Gastroesophageal sphincter (tissue), 4 donors: ENCODE measurements at regions not wholly inside any gene's neighbourhood (a gene's known extent, or its start where the extent isn't known, plus 50 kb on each side); places are given as distances from the start of the nearest gene placed in this dataset.

Source experiments
- ATAC-seq: fragments of 150-250 bp; one replicate; pipeline ENCODE4 v1.9.1; 2016; ENCODE audit warnings: mild to moderate bottlenecking, moderate library complexity
- H3K27ac ChIP-seq, 4 donors: fragments of 200-600 bp; sonication (generic) in 3 of 4; 1 replicate in 3 of 4; 2 replicates in 1 of 4; pipeline ENCODE4 v1.5.1; 2016 to 2019
- H3K27me3 ChIP-seq: fragments of 200-600 bp; sonication (generic); one replicate; pipeline ENCODE4 v1.5.1; 2019
- H3K36me3 ChIP-seq, 2 donors: fragments of 200-600 bp; sonication (generic); one replicate each; pipeline ENCODE4 v1.5.1; 2019; ENCODE audit warnings: control low read depth in 1 of 2
- H3K4me1 ChIP-seq, 3 donors: fragments of 200-600 bp; sonication (generic); 1 replicate in 2 of 3; 2 replicates in 1 of 3; pipeline ENCODE4 v1.5.1; 2016 to 2019; ENCODE audit warnings: control low read depth in 2 of 3
- H3K4me3 ChIP-seq, 2 donors: fragments of 200-600 bp; sonication (generic); one replicate each; pipeline ENCODE4 v1.5.1; 2019; ENCODE audit warnings: mild to moderate bottlenecking in 1 of 2, moderate library complexity in 1 of 2
- H3K9me3 ChIP-seq, 3 donors: fragments of 200-600 bp; sonication (generic); one replicate each; pipeline ENCODE4 v1.5.1; 2017 to 2019; ENCODE audit warnings: control low read depth in 2 of 3
- CTCF ChIP-seq, 4 experiments: fragments of 200-600 bp in 2 of 4; fragments of 450-650 bp in 2 of 4; sonication (generic) in 1 of 4; IDR thresholded peaks; one replicate each; pipeline ENCODE4 v1.5.1; 2017 to 2019; ENCODE audit warnings: antibody characterized with exemption in 4 of 4, mild to moderate bottlenecking in 2 of 4, moderate library complexity in 2 of 4
- EP300 ChIP-seq: sonication (generic); formaldehyde crosslinking; IDR thresholded peaks from one replicate; pipeline ENCODE4 v1.6.1; 2017; ENCODE audit warnings: antibody characterized with exemption, mild to moderate bottlenecking
- POLR2A ChIP-seq, 2 donors: fragments of 450-650 bp; IDR thresholded peaks; one replicate each; pipeline ENCODE4 v1.6.1; 2017; ENCODE audit warnings: antibody characterized with exemption in 2 of 2, mild to moderate bottlenecking in 2 of 2, moderate library complexity in 1 of 2
- POLR2AphosphoS5 ChIP-seq: sonication (generic); formaldehyde crosslinking; IDR thresholded peaks from one replicate; pipeline ENCODE4 v1.6.1; 2017; ENCODE audit warnings: antibody characterized with exemption
- WGBS, 2 donors: methylation state at CpG; one replicate each; pipeline ENCODE4 v1.1.5; 2018; ENCODE audit warnings: low coverage in 1 of 2; 5-methylcytosine and 5-hydroxymethylcytosine counted together

GRCh38 chr13:50691681-50692263 is 151.7 kb downstream of the DLEU7 start:
- Histone ChIP-seq H3K27ac (no peak overlapping the region), H3K4me3 (no peak overlapping the region), H3K36me3 (no peaks in the 10 kb centered on the region), H3K9me3 (no peaks in the 10 kb centered on the region), H3K27me3 (no peaks in the 10 kb centered on the region), H3K4me1 (peaks cover 0 to 29% (median 5%) of the 10 kb centered on the region in 3 donors)
- ATAC-seq = no peak
- no peak for TF ChIP-seq POLR2AphosphoS5
- TF ChIP-seq POLR2A (IDR thresholded peaks at IDR 0.05) = no peak
- no peak for TF ChIP-seq EP300
- TF ChIP-seq CTCF (IDR thresholded peaks at IDR 0.05) = no peak
- WGBS, 2 donors = 49 to 74% methylated on average over 5 to 7 of the region's 7 CpGs

GRCh38 chr13:50692396-50692915 is 151.0 kb downstream of the DLEU7 start:
- TF ChIP-seq CTCF (IDR thresholded peaks at IDR 0.05) (no peak), POLR2A (IDR thresholded peaks at IDR 0.05) (no peak), EP300 (no peak), POLR2AphosphoS5 (no peak)
- no peak overlapping the region for H3K27ac ChIP-seq

DNA sequence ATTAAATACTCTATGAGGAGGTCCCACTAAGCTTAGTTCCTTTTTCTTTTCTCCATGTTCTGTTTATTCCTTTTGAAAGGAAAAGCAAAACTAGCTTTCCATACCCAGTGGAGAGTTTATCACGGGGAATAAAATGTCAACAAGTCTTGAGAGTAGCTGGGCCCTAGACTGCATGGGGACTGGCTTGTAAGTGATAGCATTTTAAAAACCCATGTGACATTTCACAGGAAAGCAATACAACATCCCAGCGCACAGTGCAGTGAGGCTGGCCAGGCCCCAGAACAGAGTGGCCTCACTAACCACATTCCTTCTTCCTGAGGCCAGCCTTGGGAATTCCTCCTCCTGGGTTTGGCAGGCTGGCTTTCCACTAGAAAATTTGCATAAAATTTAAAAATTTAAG is 149.8 kb downstream of the DLEU7 start:
- H3K27me3 ChIP-seq = no peaks in the 10 kb centered on the region
- peak; percentile 74 for ATAC-seq
- WGBS, 2 donors = 3 to 37% methylated on average over 2 of the region's 2 CpGs
- TF ChIP-seq POLR2AphosphoS5 = no peak
- no peaks in the 10 kb centered on the region for H3K36me3 ChIP-seq
- H3K4me1 ChIP-seq = peaks cover 0 to 29% (median 5%) of the 10 kb centered on the region in 3 donors
- no peaks in the 10 kb centered on the region for H3K9me3 ChIP-seq
- H3K4me3 ChIP-seq = no peak overlapping the region
- H3K27ac ChIP-seq = peak overlapping the region in 2 of 4 donors; percentile 42 to 60

More at GRCh38 chr13:50692396-50692915, 151.0 kb downstream of the DLEU7 start:
- no peaks in the 10 kb centered on the region for H3K9me3 ChIP-seq
- no peaks in the 10 kb centered on the region for H3K27me3 ChIP-seq
- no peak for ATAC-seq
- no peaks in the 10 kb centered on the region for H3K36me3 ChIP-seq
- peaks cover 0 to 29% (median 5%) of the 10 kb centered on the region in 3 donors for H3K4me1 ChIP-seq
- H3K4me3 ChIP-seq = no peak overlapping the region

GRCh38 chr13:50697746-50698539 is 145.5 kb downstream of the DLEU7 start:
- H3K4me1 ChIP-seq = peaks cover 0 to 17% (median 5%) of the 10 kb centered on the region in 3 donors
- ATAC-seq = no peak

More at GRCh38 chr13:50697746-50698539, 145.5 kb downstream of the DLEU7 start:
- Histone ChIP-seq H3K9me3 (no peaks in the 10 kb centered on the region), H3K27ac (no peak overlapping the region), H3K4me3 (no peak overlapping the region), H3K27me3 (no peaks in the 10 kb centered on the region), H3K36me3 (no peaks in the 10 kb centered on the region)
- WGBS, 2 donors = 49 to 53% methylated on average over 4 of the region's 4 CpGs
- no peak for TF ChIP-seq EP300
- no peak for TF ChIP-seq CTCF (IDR thresholded peaks at IDR 0.05)
- TF ChIP-seq POLR2A (IDR thresholded peaks at IDR 0.05) = no peak
- TF ChIP-seq POLR2AphosphoS5 = no peak
